ENCODE measurements at regions not wholly inside any gene's neighbourhood (a gene's known extent, or its start where the extent isn't known, plus 50 kb on each side); places are given as distances from the start of the nearest gene placed in this dataset.
A peak's percentile ranks its signal among the peaks of the same experiment; 100 is the strongest.

GRCh38 chr5:67699560-67699959, 503.0 kb upstream of the CD180 start:
- no peak for DNase-seq (ENCODE audit: low spot score)

GRCh38 chr5:67696446-67696845, 499.8 kb upstream of the CD180 start:
- DNase-seq (ENCODE audit: low spot score) = no peak

GRCh38 chr5:67695369-67695768, 498.8 kb upstream of the CD180 start:
- no peak for DNase-seq (ENCODE audit: low spot score)

- no peak for DNase-seq (ENCODE audit: low spot score)
Observed at GRCh38 chr5:67694810-67695191, 498.2 kb upstream of the CD180 start.

GRCh38 chr5:67693956-67694809, 497.6 kb upstream of the CD180 start:
- peak; percentile 55 for DNase-seq (ENCODE audit: low spot score)

GRCh38 chr5:67686746-67687145, 490.1 kb upstream of the CD180 start:
- DNase-seq (ENCODE audit: low spot score) = no peak

- DNase-seq (ENCODE audit: low spot score) = no peak
Observed at GRCh38 chr5:67681703-67682102, 485.1 kb upstream of the CD180 start.

- no peak for DNase-seq (ENCODE audit: low spot score)
Observed at GRCh38 chr5:67680099-67680498, 483.5 kb upstream of the CD180 start.

- DNase-seq (ENCODE audit: low spot score) = no peak
Observed at GRCh38 chr5:67679184-67679841, 482.7 kb upstream of the CD180 start.

- no peak for DNase-seq (ENCODE audit: low spot score)
Observed at GRCh38 chr5:67678594-67678993, 482.0 kb upstream of the CD180 start.

GRCh38 chr5:67677422-67677970, 480.9 kb upstream of the CD180 start:
- no peak for DNase-seq (ENCODE audit: low spot score)

- no peak for DNase-seq (ENCODE audit: low spot score)
Observed at GRCh38 chr5:67676863-67677262, 480.3 kb upstream of the CD180 start.

GRCh38 chr5:67674159-67674655, 477.6 kb upstream of the CD180 start:
- DNase-seq (ENCODE audit: low spot score) = no peak

- DNase-seq (ENCODE audit: low spot score) = no peak
Observed at GRCh38 chr5:67673618-67674017, 477.0 kb upstream of the CD180 start.

GRCh38 chr5:67673180-67673579, 476.6 kb upstream of the CD180 start:
- DNase-seq (ENCODE audit: low spot score) = no peak

GRCh38 chr5:67672636-67673035, 476.0 kb upstream of the CD180 start:
- DNase-seq (ENCODE audit: low spot score) = no peak

GRCh38 chr5:67669916-67670315, 473.3 kb upstream of the CD180 start:
- no peak for DNase-seq (ENCODE audit: low spot score)

- no peak for DNase-seq (ENCODE audit: low spot score)
Observed at GRCh38 chr5:67660149-67660548, 463.6 kb upstream of the CD180 start.

- no peak for DNase-seq (ENCODE audit: low spot score)
Observed at GRCh38 chr5:67659288-67659687, 462.7 kb upstream of the CD180 start.

- no peak for DNase-seq (ENCODE audit: low spot score)
Observed at GRCh38 chr5:67657055-67657454, 460.5 kb upstream of the CD180 start.

GRCh38 chr5:67652201-67652600, 455.6 kb upstream of the CD180 start:
- no peak for DNase-seq (ENCODE audit: low spot score)

GRCh38 chr5:67651180-67651579, 454.6 kb upstream of the CD180 start:
- no peak for DNase-seq (ENCODE audit: low spot score)

GRCh38 chr5:67648201-67648671, 451.6 kb upstream of the CD180 start:
- peak; percentile 24 for DNase-seq (ENCODE audit: low spot score)

All from umbilical cord (tissue), 1 donor.